Testis (tissue), 2 donors: ENCODE measurements at regions not wholly inside any gene's neighbourhood (a gene's known extent, or its start where the extent isn't known, plus 50 kb on each side); places are given as distances from the start of the nearest gene placed in this dataset.

Experiments used
- DNase-seq: peaks from one replicate; pipeline ENCODE4 v3.0.0-alpha.2; 2019
- H3K27ac ChIP-seq, 2 donors: fragments of 200-600 bp; sonication (generic); one replicate each; pipeline ENCODE4 v1.5.1; 2019
- H3K27me3 ChIP-seq: fragments of 200-600 bp; sonication (generic); one replicate; pipeline ENCODE4 v1.5.1; 2019
- H3K36me3 ChIP-seq: fragments of 200-600 bp; sonication (generic); one replicate; pipeline ENCODE4 v1.5.1; 2017; ENCODE audit warnings: low read depth; ENCODE audit errors: missing control alignments
- H3K4me1 ChIP-seq: fragments of 200-600 bp; sonication (generic); one replicate; pipeline ENCODE4 v1.5.1; 2019
- H3K4me3 ChIP-seq, 2 donors: fragments of 200-600 bp; sonication (generic); one replicate each; pipeline ENCODE4 v1.5.1; 2017 to 2019
- H3K9me3 ChIP-seq: fragments of 200-600 bp; sonication (generic); one replicate; pipeline ENCODE4 v1.5.1; 2017
- POLR2A ChIP-seq: fragments of 450-650 bp; IDR thresholded peaks from one replicate; pipeline ENCODE4 v1.6.1; 2017; ENCODE audit warnings: antibody characterized with exemption, mild to moderate bottlenecking, moderate library complexity
- WGBS, 2 donors: methylation state at CpG; one replicate each; pipeline ENCODE4 v1.1.5; 2018; 5-methylcytosine and 5-hydroxymethylcytosine counted together
- intact Hi-C: fragments of 100-400 bp; cut with DNase I; formaldehyde crosslinking; loops from one replicate; pipeline ENCODE4 v1.15.1; 2023; ENCODE audit warnings: low total_unique reads
- TF ChIP-seq, protein P1 (sequence below), 3 experiments: fragments of 450-650 bp in 2 of 3; fragments of 200-600 bp in 1 of 3; sonication (generic) in 1 of 3; IDR thresholded peaks; one replicate each; pipeline ENCODE4 v1.5.1; 2016 to 2019; ENCODE audit warnings: antibody characterized with exemption in 3 of 3, mild to moderate bottlenecking in 2 of 3, moderate library complexity in 1 of 3

DNA sequence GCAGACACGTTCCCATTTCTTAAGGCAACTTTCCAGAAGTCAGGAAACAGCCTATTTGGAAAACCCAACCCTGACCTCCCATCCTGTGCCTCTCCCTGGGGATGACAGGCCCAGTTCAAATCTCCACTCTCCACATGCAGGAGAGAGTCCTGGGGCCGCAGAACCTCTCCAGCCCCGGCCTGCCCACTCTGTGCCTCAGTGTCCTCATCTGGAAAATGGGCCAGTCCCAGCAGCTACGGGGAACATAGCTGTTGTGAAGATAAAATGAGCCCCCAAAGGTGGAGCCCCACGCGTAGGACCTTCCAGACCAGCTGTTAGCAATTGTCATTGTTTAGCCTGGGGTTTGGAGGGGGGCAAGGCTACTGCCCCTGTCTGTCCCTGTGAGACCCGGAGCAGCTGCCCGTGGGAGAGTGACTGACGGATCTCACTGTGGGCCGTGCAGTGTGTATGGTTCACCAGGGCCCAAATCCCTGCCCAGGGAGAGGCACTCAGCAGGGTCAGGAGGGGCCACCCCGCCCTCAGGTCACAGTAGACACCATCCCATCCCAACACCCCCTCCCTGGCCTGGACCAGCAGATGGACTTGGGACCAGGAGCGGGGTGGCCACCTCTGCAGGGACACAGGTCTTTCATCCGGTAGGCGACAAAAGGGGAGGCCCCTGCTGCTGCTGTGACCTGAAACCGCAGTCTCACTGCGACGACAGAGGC, 145.9 kb downstream of the CTTN start:
- H3K36me3 ChIP-seq: no peaks in the 10 kb centered on the region
- H3K4me1 ChIP-seq: no peaks in the 10 kb centered on the region
- 68 to 88% methylated on average over 7 to 17 of the region's 17 CpGs for WGBS, 2 donors
- H3K27ac ChIP-seq: no peak overlapping the region
- DNase-seq: no peak
- intact Hi-C loops: no loop called here
- no peaks in the 10 kb centered on the region for H3K9me3 ChIP-seq
- TF ChIP-seq, protein P1, sequence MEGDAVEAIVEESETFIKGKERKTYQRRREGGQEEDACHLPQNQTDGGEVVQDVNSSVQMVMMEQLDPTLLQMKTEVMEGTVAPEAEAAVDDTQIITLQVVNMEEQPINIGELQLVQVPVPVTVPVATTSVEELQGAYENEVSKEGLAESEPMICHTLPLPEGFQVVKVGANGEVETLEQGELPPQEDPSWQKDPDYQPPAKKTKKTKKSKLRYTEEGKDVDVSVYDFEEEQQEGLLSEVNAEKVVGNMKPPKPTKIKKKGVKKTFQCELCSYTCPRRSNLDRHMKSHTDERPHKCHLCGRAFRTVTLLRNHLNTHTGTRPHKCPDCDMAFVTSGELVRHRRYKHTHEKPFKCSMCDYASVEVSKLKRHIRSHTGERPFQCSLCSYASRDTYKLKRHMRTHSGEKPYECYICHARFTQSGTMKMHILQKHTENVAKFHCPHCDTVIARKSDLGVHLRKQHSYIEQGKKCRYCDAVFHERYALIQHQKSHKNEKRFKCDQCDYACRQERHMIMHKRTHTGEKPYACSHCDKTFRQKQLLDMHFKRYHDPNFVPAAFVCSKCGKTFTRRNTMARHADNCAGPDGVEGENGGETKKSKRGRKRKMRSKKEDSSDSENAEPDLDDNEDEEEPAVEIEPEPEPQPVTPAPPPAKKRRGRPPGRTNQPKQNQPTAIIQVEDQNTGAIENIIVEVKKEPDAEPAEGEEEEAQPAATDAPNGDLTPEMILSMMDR (IDR thresholded peaks at IDR 0.05): no peak
- no peak for TF ChIP-seq POLR2A
- no peaks in the 10 kb centered on the region for H3K27me3 ChIP-seq
- no peak overlapping the region for H3K4me3 ChIP-seq

DNA sequence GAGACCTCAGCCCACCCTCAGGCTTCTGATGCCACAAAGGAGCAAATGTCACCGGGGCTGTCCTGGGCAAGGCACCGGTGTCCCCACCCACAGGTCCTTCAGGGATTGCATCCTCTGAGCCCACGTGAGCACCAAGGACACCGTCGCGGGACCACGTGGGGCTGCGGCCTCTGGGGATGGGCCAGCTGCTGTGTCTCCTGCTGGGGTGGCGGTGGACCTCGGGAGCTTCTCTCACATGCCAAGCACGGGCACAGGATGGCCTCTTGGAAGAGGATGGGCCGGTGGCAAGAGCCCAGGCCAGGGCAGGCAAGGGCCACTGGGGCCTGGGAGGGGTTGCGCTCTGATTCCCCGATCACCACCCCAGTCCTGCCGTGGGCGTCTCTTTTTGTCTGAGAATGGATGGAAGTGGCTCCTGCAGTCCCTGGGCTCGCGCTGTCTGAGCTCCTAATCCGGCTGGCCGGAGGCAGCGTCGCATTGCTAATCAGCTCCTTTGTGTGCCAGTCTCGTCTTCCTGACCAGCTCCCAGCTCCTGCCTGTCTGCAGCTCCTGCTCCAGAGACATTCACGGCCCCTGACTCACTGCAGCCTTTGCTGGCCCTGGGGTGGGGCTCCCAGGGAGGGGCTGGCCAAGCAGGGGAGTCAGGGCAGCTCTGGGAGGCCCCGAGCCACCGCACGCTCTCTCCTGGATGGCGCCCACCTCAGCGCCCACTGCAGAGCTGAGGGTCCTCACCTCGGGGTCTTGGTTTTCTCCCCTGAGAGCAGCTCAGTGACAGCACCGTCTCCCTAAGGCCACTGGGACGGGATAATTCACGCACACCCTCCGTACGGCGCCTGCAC, 146.7 kb downstream of the CTTN start:
- no peak for TF ChIP-seq POLR2A
- TF ChIP-seq, protein P1 (IDR thresholded peaks at IDR 0.05): no peak
- Histone ChIP-seq H3K4me3 (no peak overlapping the region), H3K36me3 (no peaks in the 10 kb centered on the region), H3K4me1 (no peaks in the 10 kb centered on the region), H3K27ac (no peak overlapping the region), H3K27me3 (no peaks in the 10 kb centered on the region), H3K9me3 (no peaks in the 10 kb centered on the region)
- DNase-seq: no peak
- intact Hi-C loops: no loop called here
- 84 to 89% methylated on average over 15 to 36 of the region's 36 CpGs for WGBS, 2 donors

DNA sequence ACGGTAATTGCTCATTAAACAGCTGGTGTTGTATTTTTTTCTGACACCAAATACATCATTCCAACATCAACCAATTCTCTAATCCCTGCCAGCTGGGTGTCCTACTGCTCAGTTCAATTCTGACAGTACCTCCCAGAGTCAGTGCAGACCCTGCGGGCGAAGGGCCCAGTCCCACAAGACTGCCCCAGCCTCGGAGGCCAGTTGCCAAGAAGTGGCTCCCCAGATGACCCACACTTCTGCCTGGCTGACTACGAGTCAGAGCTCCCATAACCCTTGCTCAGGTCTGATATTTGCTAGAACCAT, 147.2 kb downstream of the CTTN start:
- 89 to 93% methylated on average over 5 of the region's 5 CpGs for WGBS, 2 donors
- Histone ChIP-seq H3K36me3 (no peaks in the 10 kb centered on the region), H3K4me1 (no peaks in the 10 kb centered on the region), H3K9me3 (no peaks in the 10 kb centered on the region), H3K4me3 (no peak overlapping the region), H3K27ac (no peak overlapping the region), H3K27me3 (no peaks in the 10 kb centered on the region)
- DNase-seq: no peak
- intact Hi-C loops: no loop called here
- TF ChIP-seq POLR2A: no peak
- TF ChIP-seq, protein P1 (IDR thresholded peaks at IDR 0.05): no peak

- 82 to 87% methylated on average over 9 of the region's 9 CpGs for whole genome bisulfite sequencing, 2 donors
- H3K4me1 ChIP-seq: no peaks in the 10 kb centered on the region
- H3K9me3 ChIP-seq: no peaks in the 10 kb centered on the region
These were observed 148.0 kb downstream of the CTTN start for GRCh38 chr11:70546191-70546940.

More at GRCh38 chr11:70546191-70546940, 148.0 kb downstream of the CTTN start:
- Histone ChIP-seq H3K27me3 (no peaks in the 10 kb centered on the region), H3K36me3 (no peaks in the 10 kb centered on the region), H3K27ac (no peak overlapping the region), H3K4me3 (no peak overlapping the region)
- TF ChIP-seq, protein P1 (IDR thresholded peaks at IDR 0.05): no peak
- TF ChIP-seq POLR2A: no peak
- intact Hi-C loops: no loop called here
- DNase-seq: no peak
